ENCODE measurements at regions not wholly inside any gene's neighbourhood (a gene's known extent, or its start where the extent isn't known, plus 50 kb on each side); places are given as distances from the start of the nearest gene placed in this dataset.

DNA sequence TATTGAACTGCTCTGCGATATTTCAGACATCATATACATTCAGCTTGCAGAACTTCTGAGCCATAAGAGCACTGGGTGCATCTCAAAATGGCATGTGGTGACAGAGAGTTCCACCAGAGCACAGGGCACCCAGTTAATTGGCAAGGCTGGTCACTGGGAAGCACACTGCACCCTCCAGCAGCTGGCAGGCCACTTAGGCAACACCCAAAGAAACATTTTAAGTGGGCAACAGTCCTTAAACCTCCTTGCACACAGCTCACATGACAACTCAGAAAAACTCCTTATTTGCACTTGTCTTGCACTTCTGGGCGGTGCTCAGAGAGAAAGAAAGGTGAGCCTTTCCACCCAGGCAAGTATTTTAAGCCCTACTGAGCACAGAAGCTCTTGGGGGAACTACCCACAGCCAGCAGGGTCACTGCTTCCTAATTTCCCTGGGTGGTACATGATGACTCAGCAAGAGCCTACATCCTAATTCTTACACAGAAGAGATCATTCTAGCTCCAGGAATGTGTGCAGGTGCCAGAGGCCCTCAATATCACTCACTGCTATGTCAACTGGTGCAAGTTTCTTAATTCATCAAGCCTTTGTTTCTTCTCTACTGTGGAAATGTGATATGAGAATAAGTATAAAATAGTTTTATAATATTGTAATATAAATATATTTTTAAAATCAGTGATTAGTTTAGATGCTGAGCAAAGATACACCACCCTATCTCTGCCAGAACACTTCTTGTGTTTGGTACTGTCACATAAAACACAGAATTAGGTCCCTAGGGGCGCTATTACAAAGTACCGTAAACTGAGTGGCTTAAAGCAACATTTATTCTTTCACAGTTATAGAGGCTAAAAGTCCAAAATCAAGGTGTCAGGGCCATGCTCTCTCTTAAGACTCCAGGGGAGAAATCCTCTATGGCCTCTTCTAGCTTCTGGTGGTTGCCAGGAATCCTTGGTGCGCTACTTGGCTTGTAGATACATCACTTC, 155.1 kb upstream of the PPARGC1A start:
- DNase-seq: no peak
- Histone ChIP-seq H3K27ac (no peak overlapping the region), H3K27me3 (no peaks in the 10 kb centered on the region), H3K4me1 (no peaks in the 10 kb centered on the region), H3K9me3 (no peaks in the 10 kb centered on the region), H3K36me3 (no peaks in the 10 kb centered on the region), H3K4me3 (no peak overlapping the region)
- intact Hi-C loops (cut with DNase I; ENCODE audit: low total_unique reads): no loop called here
- TF ChIP-seq, protein P1, sequence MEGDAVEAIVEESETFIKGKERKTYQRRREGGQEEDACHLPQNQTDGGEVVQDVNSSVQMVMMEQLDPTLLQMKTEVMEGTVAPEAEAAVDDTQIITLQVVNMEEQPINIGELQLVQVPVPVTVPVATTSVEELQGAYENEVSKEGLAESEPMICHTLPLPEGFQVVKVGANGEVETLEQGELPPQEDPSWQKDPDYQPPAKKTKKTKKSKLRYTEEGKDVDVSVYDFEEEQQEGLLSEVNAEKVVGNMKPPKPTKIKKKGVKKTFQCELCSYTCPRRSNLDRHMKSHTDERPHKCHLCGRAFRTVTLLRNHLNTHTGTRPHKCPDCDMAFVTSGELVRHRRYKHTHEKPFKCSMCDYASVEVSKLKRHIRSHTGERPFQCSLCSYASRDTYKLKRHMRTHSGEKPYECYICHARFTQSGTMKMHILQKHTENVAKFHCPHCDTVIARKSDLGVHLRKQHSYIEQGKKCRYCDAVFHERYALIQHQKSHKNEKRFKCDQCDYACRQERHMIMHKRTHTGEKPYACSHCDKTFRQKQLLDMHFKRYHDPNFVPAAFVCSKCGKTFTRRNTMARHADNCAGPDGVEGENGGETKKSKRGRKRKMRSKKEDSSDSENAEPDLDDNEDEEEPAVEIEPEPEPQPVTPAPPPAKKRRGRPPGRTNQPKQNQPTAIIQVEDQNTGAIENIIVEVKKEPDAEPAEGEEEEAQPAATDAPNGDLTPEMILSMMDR (IDR thresholded peaks at IDR 0.05): no peak

- Histone ChIP-seq H3K27me3 (no peaks in the 10 kb centered on the region), H3K4me1 (no peaks in the 10 kb centered on the region), H3K27ac (no peak overlapping the region), H3K9me3 (no peaks in the 10 kb centered on the region), H3K36me3 (no peaks in the 10 kb centered on the region), H3K4me3 (no peak overlapping the region)
- TF ChIP-seq, protein P1 (IDR thresholded peaks at IDR 0.05): no peak
- intact Hi-C loops (cut with DNase I; ENCODE audit: low total_unique reads): no loop called here
- no peak for DNase-seq
These were observed 152.2 kb upstream of the PPARGC1A start for GRCh38 chr4:24042094-24042493.

GRCh38 chr4:24040811-24041210, 151.0 kb upstream of the PPARGC1A start:
- Histone ChIP-seq H3K27ac (no peak overlapping the region), H3K36me3 (no peaks in the 10 kb centered on the region), H3K9me3 (no peaks in the 10 kb centered on the region), H3K4me3 (no peak overlapping the region), H3K27me3 (no peaks in the 10 kb centered on the region), H3K4me1 (no peaks in the 10 kb centered on the region)
- TF ChIP-seq, protein P1 (IDR thresholded peaks at IDR 0.05): no peak
- intact Hi-C loops (cut with DNase I; ENCODE audit: low total_unique reads): no loop called here
- no peak for DNase-seq

DNA sequence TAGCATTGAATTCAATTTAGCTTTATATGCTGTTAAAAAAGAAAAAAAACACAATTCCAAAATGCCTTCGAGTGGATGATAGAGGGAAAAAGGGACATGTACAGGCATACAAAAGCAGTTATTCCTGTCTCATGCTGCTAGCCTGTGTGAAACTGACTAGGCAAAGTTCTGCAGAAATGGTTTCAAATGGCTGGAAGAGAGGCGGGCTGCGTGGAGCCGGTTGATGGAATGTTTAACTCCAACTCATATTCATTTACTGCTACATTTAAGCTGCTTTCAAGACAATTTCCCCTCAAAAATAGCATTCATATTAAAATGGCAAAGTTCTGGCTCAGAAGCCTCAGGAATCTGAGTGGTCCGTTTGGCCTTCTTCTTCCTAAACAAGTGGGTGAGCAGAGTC, 143.8 kb upstream of the PPARGC1A start:
- TF ChIP-seq, protein P1 (IDR thresholded peaks at IDR 0.05): no peak
- Histone ChIP-seq H3K27ac (no peak overlapping the region), H3K4me3 (no peak overlapping the region), H3K9me3 (no peaks in the 10 kb centered on the region), H3K36me3 (no peaks in the 10 kb centered on the region), H3K4me1 (no peaks in the 10 kb centered on the region), H3K27me3 (no peaks in the 10 kb centered on the region)
- intact Hi-C loops (cut with DNase I; ENCODE audit: low total_unique reads): no loop called here
- DNase-seq: no peak

GRCh38 chr4:24032371-24032989, 142.6 kb upstream of the PPARGC1A start:
- intact Hi-C loops (cut with DNase I; ENCODE audit: low total_unique reads): no loop called here
- DNase-seq: no peak
- H3K27me3 ChIP-seq: no peaks in the 10 kb centered on the region
- no peak overlapping the region for H3K27ac ChIP-seq
- no peak overlapping the region for H3K4me3 ChIP-seq
- no peaks in the 10 kb centered on the region for H3K36me3 ChIP-seq
- TF ChIP-seq, protein P1 (IDR thresholded peaks at IDR 0.05): peak in 1 of 2 experiments; percentile 12
- no peaks in the 10 kb centered on the region for H3K4me1 ChIP-seq
- H3K9me3 ChIP-seq: no peaks in the 10 kb centered on the region

All from tibial artery (tissue), 4 donors.